Stromal cell of bone marrow (primary cell): ENCODE measurements at regions not wholly inside any gene's neighbourhood (a gene's known extent, or its start where the extent isn't known, plus 50 kb on each side); places are given as distances from the start of the nearest gene placed in this dataset.
"Not testable (repeated sequence)": the region's sequence is repeated elsewhere in the genome, so short reads cannot be mapped to it uniquely, and the experiment has no call there.

Source experiments
- DNase-seq: peaks from one replicate; pipeline ENCODE4 v3.0.0-alpha.2; 2012; ENCODE audit warnings: low read depth

- DNase-seq = no peak
These were observed 113.7 kb downstream of the CDCA7 start for GRCh38 chr2:173468266-173468793.

GRCh38 chr2:173472112-173472511 lies 117.4 kb downstream of the CDCA7 start:
- no peak for DNase-seq

- no peak for DNase-seq
These were observed 128.5 kb downstream of the CDCA7 start for GRCh38 chr2:173483137-173483536.

GRCh38 chr2:173488861-173489260 lies 134.2 kb downstream of the CDCA7 start:
- DNase-seq = no peak

- no peak for DNase-seq
These were observed 136.7 kb downstream of the CDCA7 start for GRCh38 chr2:173491418-173491817.

GRCh38 chr2:173493874-173494273 lies 139.2 kb downstream of the CDCA7 start:
- no peak for DNase-seq

GRCh38 chr2:173496746-173497145 lies 142.1 kb downstream of the CDCA7 start:
- peak; percentile 21 for DNase-seq

- no peak for DNase-seq
These were observed 146.3 kb downstream of the CDCA7 start for GRCh38 chr2:173500953-173501352.

- DNase-seq = no peak
These were observed 147.6 kb downstream of the CDCA7 start for GRCh38 chr2:173502296-173502695.

- no peak for DNase-seq
These were observed 156.7 kb downstream of the CDCA7 start for GRCh38 chr2:173511357-173511756.

- no peak for DNase-seq
These were observed 157.3 kb downstream of the CDCA7 start for GRCh38 chr2:173511942-173512341.

GRCh38 chr2:173513107-173513727 lies 158.5 kb downstream of the CDCA7 start:
- no peak for DNase-seq

GRCh38 chr2:173520918-173521317 lies 166.2 kb downstream of the CDCA7 start:
- no peak for DNase-seq

- DNase-seq = no peak
These were observed 166.9 kb downstream of the CDCA7 start for GRCh38 chr2:173521450-173522192.

- DNase-seq = no peak
These were observed 168.8 kb downstream of the CDCA7 start for GRCh38 chr2:173523497-173523896.

- no peak for DNase-seq
These were observed 169.7 kb downstream of the CDCA7 start for GRCh38 chr2:173524256-173524955.

GRCh38 chr2:173532732-173533531 lies 178.3 kb downstream of the CDCA7 start:
- DNase-seq = not testable (repeated sequence)

- DNase-seq = no peak
These were observed 183.0 kb downstream of the CDCA7 start for GRCh38 chr2:173537694-173538093.

GRCh38 chr2:173539615-173540014 lies 184.9 kb downstream of the CDCA7 start:
- no peak for DNase-seq

- DNase-seq = no peak
These were observed 190.1 kb downstream of the CDCA7 start for GRCh38 chr2:173544641-173545363.

- no peak for DNase-seq
These were observed 190.7 kb downstream of the CDCA7 start for GRCh38 chr2:173545364-173545763.
